SK-N-SH (cell line): ENCODE measurements at regions not wholly inside any gene's neighbourhood (a gene's known extent, or its start where the extent isn't known, plus 50 kb on each side); places are given as distances from the start of the nearest gene placed in this dataset.

Source experiments
- EP300 ChIP-seq, 2 experiments: IDR thresholded peaks; 2 replicates each; pipeline versions ENCODE4 v1.4.0 to v1.6.1; 2012; ENCODE audit warnings: borderline replicate concordance in 1 of 2, low read depth in 1 of 2, low read length in 1 of 2
- EZH2phosphoT487 ChIP-seq: fragments of 200-600 bp; sonication (generic); IDR thresholded peaks from 2 replicates; pipeline ENCODE4 v1.6.1; 2017; ENCODE audit warnings: low read depth, mixed run types, mild to moderate bottlenecking, antibody characterized with exemption, moderate library complexity, borderline replicate concordance
- JUND ChIP-seq: IDR thresholded peaks from 2 replicates; pipeline ENCODE4 v1.4.0; 2012
- POLR2AphosphoS5 ChIP-seq: IDR thresholded peaks from 2 replicates; pipeline ENCODE4 v1.6.1; 2012; ENCODE audit warnings: low read depth, low read length
- RAD21 ChIP-seq: IDR thresholded peaks from 2 replicates; pipeline ENCODE4 v1.6.1; 2012; ENCODE audit warnings: mild to moderate bottlenecking, low read length
- RCOR1 ChIP-seq: fragments of 150-350 bp; IDR thresholded peaks from 2 replicates; pipeline ENCODE4 v1.6.1; 2017; ENCODE audit warnings: antibody characterized with exemption, low read length
- REST ChIP-seq: IDR thresholded peaks from 2 replicates; pipeline ENCODE4 v1.6.1; 2012; ENCODE audit warnings: mild to moderate bottlenecking, low read depth, low read length, moderate library complexity
- SIN3A ChIP-seq: IDR thresholded peaks from 2 replicates; pipeline ENCODE4 v1.6.1; 2012; ENCODE audit warnings: low read depth, mild to moderate bottlenecking, low read length, moderate library complexity, borderline replicate concordance
- SMC3 ChIP-seq: IDR thresholded peaks from 2 replicates; pipeline ENCODE4 v1.6.1; 2012; ENCODE audit warnings: low read depth, low read length, improper control_type of control experiment
- TAF1 ChIP-seq: IDR thresholded peaks from 2 replicates; pipeline ENCODE4 v1.6.1; 2012; ENCODE audit warnings: low read depth, mild to moderate bottlenecking, low read length, moderate library complexity, borderline replicate concordance
- YY1 ChIP-seq: IDR thresholded peaks from 2 replicates; pipeline ENCODE4 v1.4.0; 2012; ENCODE audit warnings: low read depth, mild to moderate bottlenecking
- TF ChIP-seq, protein P1 (sequence below): fragments of 200-600 bp; sonication (generic); IDR thresholded peaks from 2 replicates; pipeline ENCODE4 v1.6.1; 2017; ENCODE audit warnings: antibody characterized with exemption, mild to moderate bottlenecking, moderate library complexity
- TF ChIP-seq, protein P2 (sequence below): IDR thresholded peaks from 2 replicates; pipeline ENCODE4 v1.4.0; 2012; ENCODE audit warnings: low read depth, borderline replicate concordance
- TF ChIP-seq, protein P3 (sequence below): IDR thresholded peaks from 2 replicates; pipeline ENCODE4; 2012

DNA sequence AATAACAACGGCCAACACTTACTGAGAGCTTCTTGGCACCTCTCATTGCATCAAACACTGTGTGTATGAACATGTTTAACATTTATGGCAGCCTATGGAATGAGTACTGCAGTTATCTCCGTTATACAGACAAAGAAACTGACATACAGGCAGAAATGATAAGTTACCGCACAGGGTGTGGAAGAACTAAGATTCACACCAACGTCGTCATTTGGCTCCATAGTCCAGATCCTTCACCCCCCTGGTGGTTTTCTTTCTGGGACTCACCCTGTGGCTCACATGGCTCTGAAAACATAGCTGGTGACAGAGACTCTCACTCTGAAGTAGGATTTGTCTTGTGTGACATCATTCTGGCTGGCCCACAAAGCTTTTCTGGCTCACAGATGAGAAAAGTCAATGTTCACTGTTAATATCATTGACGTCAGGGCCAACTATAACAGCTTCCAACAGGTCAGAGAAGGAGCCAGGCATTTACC, 230.1 kb downstream of the DLEU7 start:
- no peak for TF ChIP-seq EZH2phosphoT487
- TF ChIP-seq, protein P1, sequence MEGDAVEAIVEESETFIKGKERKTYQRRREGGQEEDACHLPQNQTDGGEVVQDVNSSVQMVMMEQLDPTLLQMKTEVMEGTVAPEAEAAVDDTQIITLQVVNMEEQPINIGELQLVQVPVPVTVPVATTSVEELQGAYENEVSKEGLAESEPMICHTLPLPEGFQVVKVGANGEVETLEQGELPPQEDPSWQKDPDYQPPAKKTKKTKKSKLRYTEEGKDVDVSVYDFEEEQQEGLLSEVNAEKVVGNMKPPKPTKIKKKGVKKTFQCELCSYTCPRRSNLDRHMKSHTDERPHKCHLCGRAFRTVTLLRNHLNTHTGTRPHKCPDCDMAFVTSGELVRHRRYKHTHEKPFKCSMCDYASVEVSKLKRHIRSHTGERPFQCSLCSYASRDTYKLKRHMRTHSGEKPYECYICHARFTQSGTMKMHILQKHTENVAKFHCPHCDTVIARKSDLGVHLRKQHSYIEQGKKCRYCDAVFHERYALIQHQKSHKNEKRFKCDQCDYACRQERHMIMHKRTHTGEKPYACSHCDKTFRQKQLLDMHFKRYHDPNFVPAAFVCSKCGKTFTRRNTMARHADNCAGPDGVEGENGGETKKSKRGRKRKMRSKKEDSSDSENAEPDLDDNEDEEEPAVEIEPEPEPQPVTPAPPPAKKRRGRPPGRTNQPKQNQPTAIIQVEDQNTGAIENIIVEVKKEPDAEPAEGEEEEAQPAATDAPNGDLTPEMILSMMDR: no peak
- TF ChIP-seq, protein P2, sequence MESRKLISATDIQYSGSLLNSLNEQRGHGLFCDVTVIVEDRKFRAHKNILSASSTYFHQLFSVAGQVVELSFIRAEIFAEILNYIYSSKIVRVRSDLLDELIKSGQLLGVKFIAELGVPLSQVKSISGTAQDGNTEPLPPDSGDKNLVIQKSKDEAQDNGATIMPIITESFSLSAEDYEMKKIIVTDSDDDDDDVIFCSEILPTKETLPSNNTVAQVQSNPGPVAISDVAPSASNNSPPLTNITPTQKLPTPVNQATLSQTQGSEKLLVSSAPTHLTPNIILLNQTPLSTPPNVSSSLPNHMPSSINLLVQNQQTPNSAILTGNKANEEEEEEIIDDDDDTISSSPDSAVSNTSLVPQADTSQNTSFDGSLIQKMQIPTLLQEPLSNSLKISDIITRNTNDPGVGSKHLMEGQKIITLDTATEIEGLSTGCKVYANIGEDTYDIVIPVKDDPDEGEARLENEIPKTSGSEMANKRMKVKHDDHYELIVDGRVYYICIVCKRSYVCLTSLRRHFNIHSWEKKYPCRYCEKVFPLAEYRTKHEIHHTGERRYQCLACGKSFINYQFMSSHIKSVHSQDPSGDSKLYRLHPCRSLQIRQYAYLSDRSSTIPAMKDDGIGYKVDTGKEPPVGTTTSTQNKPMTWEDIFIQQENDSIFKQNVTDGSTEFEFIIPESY: no peak
- TF ChIP-seq JUND: no peak
- TF ChIP-seq POLR2AphosphoS5: no peak
- no peak for TF ChIP-seq SMC3
- no peak for TF ChIP-seq REST
- no peak for TF ChIP-seq SIN3A
- TF ChIP-seq EP300 (IDR thresholded peaks at IDR 0.05; ENCODE audit: borderline replicate concordance in 1 of 2, low read depth in 1 of 2, low read length in 1 of 2): no peak
- no peak for TF ChIP-seq RAD21
- TF ChIP-seq RCOR1: no peak
- no peak for TF ChIP-seq YY1
- TF ChIP-seq, protein P3, sequence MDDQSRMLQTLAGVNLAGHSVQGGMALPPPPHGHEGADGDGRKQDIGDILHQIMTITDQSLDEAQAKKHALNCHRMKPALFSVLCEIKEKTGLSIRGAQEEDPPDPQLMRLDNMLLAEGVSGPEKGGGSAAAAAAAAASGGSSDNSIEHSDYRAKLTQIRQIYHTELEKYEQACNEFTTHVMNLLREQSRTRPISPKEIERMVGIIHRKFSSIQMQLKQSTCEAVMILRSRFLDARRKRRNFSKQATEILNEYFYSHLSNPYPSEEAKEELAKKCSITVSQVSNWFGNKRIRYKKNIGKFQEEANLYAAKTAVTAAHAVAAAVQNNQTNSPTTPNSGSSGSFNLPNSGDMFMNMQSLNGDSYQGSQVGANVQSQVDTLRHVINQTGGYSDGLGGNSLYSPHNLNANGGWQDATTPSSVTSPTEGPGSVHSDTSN: no peak
- no peak for TF ChIP-seq TAF1
